ENCODE measurements at regions not wholly inside any gene's neighbourhood (a gene's known extent, or its start where the extent isn't known, plus 50 kb on each side); places are given as distances from the start of the nearest gene placed in this dataset.

DNA sequence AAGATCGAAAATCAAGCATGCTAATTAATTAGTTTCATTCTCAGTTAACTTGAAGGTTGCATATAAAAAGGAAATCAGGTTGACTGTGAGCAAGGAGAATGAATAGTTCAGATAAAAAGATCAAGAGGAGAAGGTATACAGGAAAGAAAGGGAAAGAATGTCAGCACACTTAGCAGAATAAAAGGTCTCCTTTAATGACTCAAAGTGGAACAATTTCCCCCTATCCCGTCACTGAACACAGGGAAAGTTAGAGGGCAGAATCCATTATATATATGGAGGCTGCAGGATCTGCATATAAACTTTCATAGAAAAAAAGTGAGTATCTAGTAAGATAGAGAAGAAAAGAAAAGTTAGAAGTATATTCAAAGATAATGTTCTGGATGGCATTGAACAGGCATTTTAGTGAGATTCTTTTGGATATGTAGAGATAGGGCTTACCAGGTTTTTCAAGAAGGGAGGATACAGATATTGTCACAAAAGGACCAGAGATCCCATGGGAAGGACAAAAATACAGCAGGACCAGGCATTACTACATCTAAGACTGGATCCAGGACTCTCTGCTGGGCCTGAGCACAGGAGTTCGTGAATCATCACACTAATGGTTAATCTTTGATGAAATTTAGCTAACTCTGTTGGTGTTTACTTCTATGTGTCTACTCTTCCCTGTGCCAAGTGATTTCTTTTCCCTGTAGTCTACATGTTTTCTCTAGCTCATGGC lies 988.2 kb upstream of the ARRDC3 start:
- H3K4me3 ChIP-seq = no peak overlapping the region
- no peak for TF ChIP-seq CTCF (IDR thresholded peaks at IDR 0.05)
- no peak overlapping the region for H3K27ac ChIP-seq
- no peak for DNase-seq (ENCODE audit: low spot score)

DNA sequence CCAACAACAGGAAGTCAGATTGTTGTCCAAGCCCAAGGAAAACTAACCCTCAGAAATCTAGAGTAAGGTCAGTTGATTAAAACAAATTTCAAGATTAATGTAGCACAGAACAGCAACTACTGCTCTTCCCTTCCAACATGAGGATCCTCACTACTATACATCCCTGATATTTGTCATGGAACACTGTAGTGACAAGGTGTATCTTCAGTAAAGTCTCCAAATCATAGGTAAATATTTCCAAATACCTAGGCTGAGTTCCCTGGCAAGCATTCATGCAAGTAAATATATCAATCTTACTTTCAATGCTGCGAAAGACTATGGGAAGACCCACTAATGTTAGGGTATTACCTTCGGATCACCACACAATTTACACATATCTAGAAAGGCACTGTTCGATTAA lies 986.9 kb upstream of the ARRDC3 start:
- no peak overlapping the region for H3K4me3 ChIP-seq
- no peak overlapping the region for H3K27ac ChIP-seq
- DNase-seq (ENCODE audit: low spot score) = no peak
- TF ChIP-seq CTCF (IDR thresholded peaks at IDR 0.05) = no peak

- no peak for TF ChIP-seq CTCF (IDR thresholded peaks at IDR 0.05)
- H3K27ac ChIP-seq = no peak overlapping the region
- no peak overlapping the region for H3K4me3 ChIP-seq
- no peak for DNase-seq (ENCODE audit: low spot score)
Observed at GRCh38 chr5:92369587-92369986, 986.5 kb upstream of the ARRDC3 start.

DNA sequence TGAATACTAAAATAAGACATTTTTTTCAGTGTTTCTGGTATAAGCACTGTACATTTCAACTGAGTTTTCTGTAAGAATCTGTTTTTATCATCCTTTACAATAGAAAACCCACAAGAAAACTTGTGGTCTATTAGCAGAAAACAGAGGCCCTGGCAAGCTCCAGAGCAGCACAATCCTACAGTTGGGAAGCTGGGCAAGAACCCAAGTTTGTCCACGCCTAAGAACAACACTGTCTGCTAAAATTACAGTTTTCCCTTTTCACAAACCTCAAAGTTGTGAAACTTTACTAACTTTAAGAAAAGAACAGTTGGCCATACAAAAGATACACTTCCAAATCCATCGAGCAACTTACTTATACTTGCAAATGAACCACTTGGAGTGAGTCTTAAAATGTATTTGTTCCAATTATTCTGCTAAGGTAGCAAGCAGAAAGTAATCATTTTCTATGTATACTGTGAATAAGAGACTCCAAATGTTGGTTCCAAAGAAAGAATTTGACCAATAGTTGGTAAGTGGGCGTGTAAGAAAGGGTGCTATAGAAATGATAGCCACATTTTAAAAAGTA lies 982.0 kb upstream of the ARRDC3 start:
- Histone ChIP-seq H3K4me3 (no peak overlapping the region), H3K27ac (no peak overlapping the region)
- TF ChIP-seq CTCF (IDR thresholded peaks at IDR 0.05) = no peak
- DNase-seq (ENCODE audit: low spot score) = no peak

GRCh38 chr5:92353107-92354030 lies 970.3 kb upstream of the ARRDC3 start:
- DNase-seq (ENCODE audit: low spot score) = no peak

GRCh38 chr5:92337772-92338234 lies 954.7 kb upstream of the ARRDC3 start:
- no peak overlapping the region for H3K27ac ChIP-seq
- DNase-seq (ENCODE audit: low spot score) = no peak
- no peak for TF ChIP-seq CTCF (IDR thresholded peaks at IDR 0.05)
- H3K4me3 ChIP-seq = no peak overlapping the region

More at GRCh38 chr5:92353107-92354030, 970.3 kb upstream of the ARRDC3 start:
- TF ChIP-seq CTCF (IDR thresholded peaks at IDR 0.05) = no peak
- Histone ChIP-seq H3K4me3 (no peak overlapping the region), H3K27ac (no peak overlapping the region)
